ENCODE measurements at regions not wholly inside any gene's neighbourhood (a gene's known extent, or its start where the extent isn't known, plus 50 kb on each side); places are given as distances from the start of the nearest gene placed in this dataset.

- no peak for DNase-seq
Observed at GRCh38 chr2:21650569-21650968, 526.8 kb downstream of the TDRD15 start.

- no peak for DNase-seq
Observed at GRCh38 chr2:21655136-21655535, 531.4 kb downstream of the TDRD15 start.

- no peak for DNase-seq
Observed at GRCh38 chr2:21656330-21657075, 532.7 kb downstream of the TDRD15 start.

- DNase-seq = no peak
Observed at GRCh38 chr2:21657445-21657844, 533.7 kb downstream of the TDRD15 start.

- no peak for DNase-seq
Observed at GRCh38 chr2:21658269-21658668, 534.5 kb downstream of the TDRD15 start.

DNA sequence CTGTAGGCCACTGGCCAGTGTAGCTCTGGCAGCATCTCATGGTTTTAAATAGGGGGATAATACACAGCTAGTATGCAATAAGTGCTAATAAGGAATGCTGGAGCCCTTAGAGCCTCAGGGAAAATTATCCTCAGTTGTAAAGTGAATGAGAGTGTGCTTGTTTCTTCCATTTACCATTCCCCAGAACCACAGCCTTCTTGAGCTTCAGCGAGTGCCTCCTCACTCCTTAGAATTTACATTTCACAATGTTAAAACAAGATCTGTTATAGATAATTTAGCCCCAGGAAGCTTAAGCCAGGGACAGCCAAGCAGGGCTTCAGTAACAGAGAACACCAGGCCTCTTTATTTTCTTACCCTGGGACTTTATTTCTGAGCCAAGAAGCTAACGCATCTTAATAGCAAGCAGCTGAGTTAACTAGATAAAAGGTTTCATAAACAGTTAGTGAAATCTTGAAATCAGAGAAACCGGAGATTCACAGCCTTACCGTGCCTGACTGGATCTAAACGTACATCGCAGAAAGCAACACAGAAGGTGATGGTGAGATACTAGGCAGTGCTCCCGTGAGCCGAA lies 535.2 kb downstream of the TDRD15 start:
- DNase-seq = no peak

GRCh38 chr2:21664083-21664482 lies 540.3 kb downstream of the TDRD15 start:
- no peak for DNase-seq

GRCh38 chr2:21667638-21668037 lies 543.9 kb downstream of the TDRD15 start:
- DNase-seq = no peak

GRCh38 chr2:21668078-21668710 lies 544.4 kb downstream of the TDRD15 start:
- DNase-seq = no peak

DNA sequence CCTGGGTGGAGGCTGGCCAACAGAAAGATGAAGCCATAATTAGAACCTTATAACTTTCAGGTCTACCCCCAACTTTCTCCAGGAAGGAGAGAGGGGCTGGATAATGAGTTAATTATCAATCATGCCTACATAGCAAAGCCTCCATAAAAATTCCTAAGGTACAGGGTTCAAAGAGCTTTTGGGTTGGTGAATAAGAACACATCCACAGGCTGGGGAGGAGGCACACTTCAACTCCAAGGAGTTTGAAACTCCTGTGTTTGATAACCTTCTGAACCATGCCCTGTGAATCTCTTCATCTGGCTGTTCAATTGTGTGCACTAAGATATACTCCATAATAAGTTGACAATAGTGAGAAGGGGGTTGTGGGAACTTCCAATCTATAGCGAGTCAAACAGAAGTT lies 552.3 kb downstream of the TDRD15 start:
- no peak for DNase-seq

GRCh38 chr2:21676676-21677075 lies 552.9 kb downstream of the TDRD15 start:
- no peak for DNase-seq

GRCh38 chr2:21683838-21684237 lies 560.1 kb downstream of the TDRD15 start:
- DNase-seq = no peak

DNA sequence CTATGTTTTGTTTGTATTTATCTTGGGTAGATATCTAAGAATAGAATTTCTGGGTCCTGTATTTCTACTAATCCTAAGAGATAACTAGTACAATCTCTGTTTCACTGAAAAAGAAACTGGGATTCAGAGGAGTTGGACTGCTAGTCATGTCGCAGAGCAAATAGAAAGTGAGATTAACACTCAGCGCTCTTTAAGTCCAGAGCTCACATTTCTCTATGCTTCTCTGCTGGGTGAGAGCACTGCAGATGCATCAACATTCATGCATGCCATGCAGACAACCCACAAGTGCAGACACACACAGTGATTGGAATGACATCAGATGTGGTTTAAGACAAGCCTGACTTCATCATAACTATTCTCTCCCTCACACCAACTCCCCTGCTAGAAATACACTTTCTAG lies 563.8 kb downstream of the TDRD15 start:
- no peak for DNase-seq

DNA sequence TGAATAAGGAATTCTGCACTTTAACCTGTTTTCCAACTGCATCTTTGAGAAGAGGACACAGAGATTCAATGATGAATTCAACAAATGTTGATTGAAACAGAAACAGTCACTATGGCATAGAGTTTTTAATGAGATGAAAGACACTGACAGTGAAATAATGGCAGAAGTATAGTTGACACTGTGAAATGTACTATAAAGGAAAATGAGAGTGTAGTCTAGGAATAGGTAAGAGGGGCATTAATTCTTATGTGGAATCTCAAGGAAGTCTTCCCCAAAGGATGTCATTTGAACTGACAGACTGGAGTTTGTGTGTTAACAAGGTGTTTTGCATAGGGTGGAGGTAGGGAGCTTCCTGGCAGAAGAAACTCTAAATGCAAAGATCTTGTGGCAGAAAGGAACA lies 566.2 kb downstream of the TDRD15 start:
- DNase-seq = no peak

GRCh38 chr2:21693081-21693480 lies 569.3 kb downstream of the TDRD15 start:
- no peak for DNase-seq

- DNase-seq = no peak
Observed at GRCh38 chr2:21694079-21694878, 570.5 kb downstream of the TDRD15 start.

GRCh38 chr2:21696900-21697299 lies 573.1 kb downstream of the TDRD15 start:
- no peak for DNase-seq

- DNase-seq = no peak
Observed at GRCh38 chr2:21700644-21701043, 576.9 kb downstream of the TDRD15 start.

DNA sequence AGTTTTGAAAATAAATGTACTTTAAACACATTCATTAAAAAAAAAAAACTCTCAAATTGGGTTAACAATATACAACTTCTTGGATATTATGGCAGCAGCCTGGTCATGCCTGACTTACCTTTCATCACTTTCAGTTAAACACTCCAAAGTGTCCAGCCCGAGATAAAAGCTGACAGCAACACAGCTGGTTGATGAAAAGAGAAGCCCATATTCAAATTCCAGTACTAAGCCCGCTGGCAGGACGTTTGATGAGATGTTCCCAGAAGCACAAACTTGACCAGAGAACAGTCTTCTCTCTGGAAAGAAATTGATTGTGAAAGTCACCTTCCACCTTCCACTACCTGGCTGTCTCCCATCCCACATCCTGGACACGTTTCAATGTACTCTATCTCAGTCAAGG lies 586.3 kb downstream of the TDRD15 start:
- no peak for DNase-seq

- DNase-seq = no peak
Observed at GRCh38 chr2:21710496-21710895, 586.7 kb downstream of the TDRD15 start.

DNA sequence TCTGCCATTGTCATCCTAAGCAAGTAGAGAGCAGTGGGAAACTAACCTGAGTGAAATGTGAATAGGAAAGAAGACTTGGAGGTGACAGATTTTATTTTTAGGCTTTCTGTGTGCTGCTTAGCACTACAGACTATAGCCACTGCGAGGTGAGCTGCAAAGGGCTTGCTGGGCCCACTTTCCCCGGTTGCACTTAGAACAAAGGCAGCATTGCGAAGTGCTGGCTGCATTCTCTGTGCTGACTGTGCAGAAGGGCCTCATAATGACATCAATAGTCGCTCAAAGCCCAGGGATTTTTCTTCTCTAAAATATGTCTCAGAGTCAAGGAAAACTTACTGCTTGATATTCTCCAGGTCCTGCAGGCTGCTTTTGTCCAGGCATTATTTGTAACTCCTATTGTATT lies 592.1 kb downstream of the TDRD15 start:
- DNase-seq = no peak

GRCh38 chr2:21727101-21727500 lies 603.3 kb downstream of the TDRD15 start:
- no peak for DNase-seq

GRCh38 chr2:21728133-21728532 lies 604.4 kb downstream of the TDRD15 start:
- DNase-seq = no peak

GRCh38 chr2:21730141-21730540 lies 606.4 kb downstream of the TDRD15 start:
- no peak for DNase-seq

All from stimulated activated CD4-positive, alpha-beta T cell treated with anti-CD3 and anti-CD28 coated beads, Interleukin-2, amount 100 ng/mL, for 24 hours (primary cell).